Spleen (tissue), 7 donors: ENCODE measurements at regions not wholly inside any gene's neighbourhood (a gene's known extent, or its start where the extent isn't known, plus 50 kb on each side); places are given as distances from the start of the nearest gene placed in this dataset.

Source experiments
- POLR2AphosphoS5 ChIP-seq, 3 donors: sonication (generic); formaldehyde crosslinking; IDR thresholded peaks; one replicate each; pipeline ENCODE4 v1.5.1; 2017; ENCODE audit warnings: antibody characterized with exemption in 3 of 3
- TF ChIP-seq, protein P1 (sequence below), 11 experiments: fragments of 200-600 bp in 7 of 11; fragments of 450-650 bp in 4 of 11; sonication (generic) in 4 of 11; IDR thresholded peaks in 8 of 11; conservative IDR thresholded peaks in 3 of 11; 1 replicate in 7 of 11; 2 replicates in 4 of 11; pipeline versions ENCODE4 v1.4.0 to v1.8.0; 2016 to 2021; ENCODE audit warnings: antibody characterized with exemption in 11 of 11, inconsistent platforms in 4 of 11, mild to moderate bottlenecking in 1 of 11
- donor health status: DM: no; HTN: no; CAD: no; lungs with moderate emphysema.
- donor health status: DM: no; HTN: no; CAD: no.
- donor health status: DM: no; HTN: no; CAD: no.

- TF ChIP-seq, protein P1, sequence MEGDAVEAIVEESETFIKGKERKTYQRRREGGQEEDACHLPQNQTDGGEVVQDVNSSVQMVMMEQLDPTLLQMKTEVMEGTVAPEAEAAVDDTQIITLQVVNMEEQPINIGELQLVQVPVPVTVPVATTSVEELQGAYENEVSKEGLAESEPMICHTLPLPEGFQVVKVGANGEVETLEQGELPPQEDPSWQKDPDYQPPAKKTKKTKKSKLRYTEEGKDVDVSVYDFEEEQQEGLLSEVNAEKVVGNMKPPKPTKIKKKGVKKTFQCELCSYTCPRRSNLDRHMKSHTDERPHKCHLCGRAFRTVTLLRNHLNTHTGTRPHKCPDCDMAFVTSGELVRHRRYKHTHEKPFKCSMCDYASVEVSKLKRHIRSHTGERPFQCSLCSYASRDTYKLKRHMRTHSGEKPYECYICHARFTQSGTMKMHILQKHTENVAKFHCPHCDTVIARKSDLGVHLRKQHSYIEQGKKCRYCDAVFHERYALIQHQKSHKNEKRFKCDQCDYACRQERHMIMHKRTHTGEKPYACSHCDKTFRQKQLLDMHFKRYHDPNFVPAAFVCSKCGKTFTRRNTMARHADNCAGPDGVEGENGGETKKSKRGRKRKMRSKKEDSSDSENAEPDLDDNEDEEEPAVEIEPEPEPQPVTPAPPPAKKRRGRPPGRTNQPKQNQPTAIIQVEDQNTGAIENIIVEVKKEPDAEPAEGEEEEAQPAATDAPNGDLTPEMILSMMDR (IDR thresholded peaks at IDR 0.05 in 8 of 11, conservative IDR thresholded peaks at IDR 0.05 in 3 of 11) = no peak
- TF ChIP-seq POLR2AphosphoS5 (IDR thresholded peaks at IDR 0.05) = no peak
These were observed 711.9 kb upstream of the ID2 start for GRCh38 chr2:7969756-7970515.
